Spinal cord (tissue), 9 donors: ENCODE measurements at regions not wholly inside any gene's neighbourhood (a gene's known extent, or its start where the extent isn't known, plus 50 kb on each side); places are given as distances from the start of the nearest gene placed in this dataset.
"Not testable (repeated sequence)": the region's sequence is repeated elsewhere in the genome, so short reads cannot be mapped to it uniquely, and the experiment has no call there.

Source experiments
- DNase-seq, 6 donors: peaks; one replicate each; pipeline versions ENCODE4 v3.0.0 to v3.0.0-alpha.2; 2013 to 2015; ENCODE audit warnings: low spot score in 6 of 6, low read depth in 4 of 6
- H3K27ac ChIP-seq: one replicate; pipeline ENCODE4 v1.5.1; 2013; ENCODE audit warnings: low read depth, low read length, control low read depth
- H3K27me3 ChIP-seq: one replicate; pipeline ENCODE4 v1.6.1; 2013; ENCODE audit warnings: low read length; ENCODE audit not compliant: control insufficient read depth, insufficient read depth
- H3K36me3 ChIP-seq: one replicate; pipeline ENCODE4 v1.6.1; 2013; ENCODE audit warnings: low read length; ENCODE audit not compliant: control insufficient read depth, insufficient read depth
- H3K4me1 ChIP-seq: one replicate; pipeline ENCODE4 v1.6.1; 2013; ENCODE audit warnings: low read length; ENCODE audit not compliant: control insufficient read depth, insufficient read depth
- H3K4me3 ChIP-seq: one replicate; pipeline ENCODE4 v1.5.1; 2013; ENCODE audit warnings: low read depth, low read length, control low read depth
- H3K9me3 ChIP-seq: one replicate; pipeline ENCODE4 v1.6.1; 2013; ENCODE audit warnings: low read length; ENCODE audit not compliant: control insufficient read depth, insufficient read depth
- WGBS: methylation state at CpG from one replicate; pipeline ENCODE4 v1.1.5; 2013; ENCODE audit warnings: missing lambda C conversion rate; ENCODE audit not compliant: insufficient coverage; 5-methylcytosine and 5-hydroxymethylcytosine counted together
- donor health status: healthy.

DNA sequence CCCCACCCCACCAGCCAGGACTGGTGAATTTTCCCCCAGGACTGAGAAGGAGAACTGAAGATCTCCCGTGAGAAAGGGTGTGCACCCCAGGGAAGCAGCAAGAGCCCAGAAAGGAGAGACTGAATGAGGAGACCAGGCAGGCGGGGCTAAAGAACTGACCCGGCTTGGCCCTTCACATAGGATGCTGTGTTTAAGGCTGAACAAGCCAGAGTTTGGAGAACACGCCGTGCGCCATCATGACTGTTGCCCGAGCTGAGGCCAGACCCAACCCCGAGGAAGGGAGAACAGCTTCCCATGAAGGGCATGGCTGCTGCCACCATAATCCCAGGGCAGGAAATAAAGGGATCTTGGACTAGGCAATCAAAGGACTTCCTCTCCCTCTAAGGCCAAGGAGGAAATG lies 104.7 kb upstream of the SRSF6 start:
- no peaks in the 10 kb centered on the region for H3K36me3 ChIP-seq
- WGBS: 91% methylated on average over 8 of the region's 8 CpGs
- H3K4me1 ChIP-seq: peaks cover 7% of the 10 kb centered on the region
- no peak for DNase-seq
- H3K9me3 ChIP-seq: no peaks in the 10 kb centered on the region
- H3K4me3 ChIP-seq: no peak overlapping the region
- no peaks in the 10 kb centered on the region for H3K27me3 ChIP-seq
- H3K27ac ChIP-seq: no peak overlapping the region

DNA sequence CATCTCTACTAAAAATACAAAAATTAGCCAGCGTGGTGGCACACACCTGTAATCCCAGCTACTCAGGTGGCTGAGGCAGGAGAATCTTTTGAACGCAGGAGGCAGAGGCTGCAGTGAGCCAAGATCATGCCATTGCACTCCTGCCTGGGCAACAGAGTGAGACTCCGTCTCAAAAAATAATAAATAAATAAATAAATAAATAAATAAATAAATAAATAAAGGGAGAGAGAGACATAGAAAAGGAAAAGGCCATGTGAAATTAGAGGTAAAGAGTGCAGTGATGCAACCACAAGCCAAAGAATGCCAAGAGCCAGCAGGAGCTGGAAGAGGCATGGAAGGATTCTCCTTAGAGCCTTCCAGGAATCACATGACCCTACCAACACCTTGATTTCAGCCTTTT lies 107.0 kb upstream of the SRSF6 start:
- H3K9me3 ChIP-seq, DNase-seq, H3K27me3 ChIP-seq, H3K4me3 ChIP-seq, H3K4me1 ChIP-seq, H3K36me3 ChIP-seq, H3K27ac ChIP-seq: not testable (repeated sequence)
- whole genome bisulfite sequencing: 100% methylated on average over 1 of the region's 3 CpGs

DNA sequence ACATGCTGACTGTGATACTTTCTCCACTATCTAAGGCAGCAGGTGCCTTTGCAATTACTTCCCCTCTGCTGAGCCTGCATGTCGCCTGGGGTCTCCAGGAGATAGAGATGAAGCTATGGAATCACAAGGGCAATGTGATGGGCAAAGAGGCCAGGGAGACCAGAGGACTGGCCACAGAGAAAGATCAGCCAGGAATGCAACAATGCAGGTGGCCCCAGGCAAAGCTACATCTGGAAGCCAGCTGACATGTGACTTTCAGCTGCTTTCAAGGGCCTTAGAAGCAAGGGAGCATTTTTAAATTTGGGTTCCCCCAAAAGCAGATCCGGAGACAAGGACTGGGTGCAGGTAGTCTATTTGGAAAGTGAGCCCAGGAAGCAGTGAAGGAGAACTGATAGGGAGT lies 107.9 kb upstream of the SRSF6 start:
- no peaks in the 10 kb centered on the region for H3K27me3 ChIP-seq
- no peaks in the 10 kb centered on the region for H3K36me3 ChIP-seq
- peaks cover 7% of the 10 kb centered on the region for H3K4me1 ChIP-seq
- H3K4me3 ChIP-seq: no peak overlapping the region
- H3K9me3 ChIP-seq: no peaks in the 10 kb centered on the region
- H3K27ac ChIP-seq: no peak overlapping the region
- peak in 1 of 6 donors; percentile 47 for DNase-seq
- WGBS: 67% methylated on average over 2 of the region's 2 CpGs

DNA sequence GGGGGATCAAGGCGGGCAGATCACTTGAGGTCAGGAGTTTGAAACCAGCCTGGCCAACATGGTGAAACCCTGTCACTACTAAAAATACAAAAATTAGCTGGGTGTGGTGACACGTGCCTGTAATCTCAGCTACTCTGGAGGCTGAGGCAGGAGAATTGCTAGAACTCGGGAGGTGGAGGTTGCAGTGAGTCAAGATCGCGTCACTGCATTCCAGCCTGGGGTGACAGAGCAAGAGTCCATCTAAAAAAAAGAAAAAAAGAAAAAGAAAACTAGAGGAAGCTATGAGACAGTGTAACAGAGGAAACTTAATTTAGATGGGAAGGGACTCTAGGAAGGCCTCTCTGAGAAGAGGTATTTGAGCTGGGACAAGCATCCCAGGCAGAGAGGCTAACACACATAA lies 109.9 kb upstream of the SRSF6 start:
- H3K9me3 ChIP-seq, H3K27me3 ChIP-seq, H3K4me3 ChIP-seq, DNase-seq, H3K36me3 ChIP-seq, H3K4me1 ChIP-seq, H3K27ac ChIP-seq: not testable (repeated sequence)
- 100% methylated on average over 3 of the region's 5 CpGs for WGBS

DNA sequence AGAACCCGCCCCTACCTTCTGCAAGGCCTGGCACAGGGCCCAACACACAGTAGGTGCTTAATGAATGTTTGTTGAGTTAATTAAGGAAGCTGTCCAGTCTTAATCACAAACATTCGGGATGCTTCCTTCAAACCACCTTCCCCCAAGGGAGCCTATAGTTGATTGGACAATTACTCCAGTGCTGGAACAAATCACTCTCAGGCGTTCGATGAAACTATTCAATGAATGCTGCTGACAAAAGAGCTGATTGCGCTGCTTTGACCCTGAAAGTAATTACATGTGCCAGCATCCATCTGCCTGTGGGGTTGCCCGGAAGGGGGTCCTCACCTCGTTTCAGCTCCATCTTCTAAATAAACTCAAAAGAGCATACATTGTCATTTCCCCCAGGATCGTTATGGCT lies 112.0 kb upstream of the SRSF6 start:
- Histone ChIP-seq H3K9me3 (no peaks in the 10 kb centered on the region), H3K27me3 (no peaks in the 10 kb centered on the region), H3K4me1 (no peaks in the 10 kb centered on the region), H3K36me3 (no peaks in the 10 kb centered on the region), H3K27ac (no peak overlapping the region), H3K4me3 (no peak overlapping the region)
- 23% methylated on average over 3 of the region's 8 CpGs for WGBS
- DNase-seq: peak in 1 of 6 donors; percentile 79

DNA sequence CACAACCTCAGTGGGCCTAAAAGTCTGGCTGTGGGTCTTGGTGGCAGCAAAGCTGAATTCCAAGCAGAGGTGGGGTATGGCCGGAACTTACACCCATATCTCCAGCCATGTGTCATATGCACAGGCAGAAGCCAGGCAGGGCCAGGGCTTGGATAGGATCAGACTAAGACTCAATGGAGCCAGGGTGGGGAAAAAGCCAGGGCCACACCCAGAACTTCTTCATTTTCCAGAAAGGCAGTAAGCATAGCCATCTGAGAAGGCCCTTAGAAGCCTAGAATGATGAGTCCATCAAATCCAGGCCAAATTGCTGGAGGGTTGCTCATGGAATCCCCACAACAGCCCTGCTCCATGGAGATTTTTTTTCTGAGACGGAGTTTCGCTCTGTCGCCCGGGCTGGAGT lies 116.2 kb upstream of the SRSF6 start:
- H3K27me3 ChIP-seq: no peaks in the 10 kb centered on the region
- no peaks in the 10 kb centered on the region for H3K9me3 ChIP-seq
- WGBS: 83% methylated on average over 3 of the region's 5 CpGs
- H3K36me3 ChIP-seq: no peaks in the 10 kb centered on the region
- no peak overlapping the region for H3K27ac ChIP-seq
- DNase-seq: no peak
- H3K4me1 ChIP-seq: no peaks in the 10 kb centered on the region
- no peak overlapping the region for H3K4me3 ChIP-seq

GRCh38 chr20:43337036-43337435 lies 120.7 kb upstream of the SRSF6 start:
- H3K27ac ChIP-seq: no peak overlapping the region
- H3K4me3 ChIP-seq: no peak overlapping the region
- H3K9me3 ChIP-seq: peaks cover 4% of the 10 kb centered on the region
- H3K4me1 ChIP-seq: no peaks in the 10 kb centered on the region
- WGBS: 78% methylated on average over 6 of the region's 7 CpGs
- H3K27me3 ChIP-seq: no peaks in the 10 kb centered on the region
- peak in 1 of 6 donors; percentile 10 for DNase-seq
- no peaks in the 10 kb centered on the region for H3K36me3 ChIP-seq

GRCh38 chr20:43334080-43334479 lies 123.6 kb upstream of the SRSF6 start:
- peaks cover 4% of the 10 kb centered on the region for H3K9me3 ChIP-seq
- no peaks in the 10 kb centered on the region for H3K27me3 ChIP-seq
- H3K36me3 ChIP-seq: no peaks in the 10 kb centered on the region
- H3K27ac ChIP-seq: no peak overlapping the region
- no peaks in the 10 kb centered on the region for H3K4me1 ChIP-seq
- DNase-seq: no peak
- WGBS: 100% methylated on average over 1 of the region's 4 CpGs
- no peak overlapping the region for H3K4me3 ChIP-seq

- Histone ChIP-seq H3K27ac (no peak overlapping the region), H3K36me3 (no peaks in the 10 kb centered on the region), H3K4me3 (no peak overlapping the region), H3K4me1 (no peaks in the 10 kb centered on the region), H3K27me3 (no peaks in the 10 kb centered on the region), H3K9me3 (peaks cover 4% of the 10 kb centered on the region)
- 84% methylated on average over 3 of the region's 13 CpGs for WGBS
- peak in 1 of 6 donors; percentile 91 for DNase-seq
Measured at GRCh38 chr20:43331906-43332305, 125.8 kb upstream of the SRSF6 start.

DNA sequence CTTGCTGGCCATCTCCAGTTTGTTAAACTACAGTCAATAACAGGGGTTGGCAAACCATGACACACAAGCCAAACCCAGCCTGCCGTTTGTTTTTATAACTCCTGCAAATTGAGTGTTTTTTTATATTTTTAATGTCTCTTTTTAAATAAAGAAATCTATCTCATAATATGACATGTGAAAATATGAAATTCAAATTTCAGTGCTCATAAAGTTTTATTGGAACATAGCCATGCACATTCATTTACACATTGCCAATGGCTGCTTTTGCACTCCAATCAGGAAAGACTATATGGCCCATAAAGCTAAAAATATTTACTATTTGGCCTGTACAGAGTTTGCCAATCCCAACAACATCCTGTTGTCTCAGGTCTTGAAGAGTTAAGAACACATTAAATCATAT lies 129.0 kb upstream of the SRSF6 start:
- no CpG with 5 or more reads among the region's 1 CpG for WGBS
- Histone ChIP-seq H3K4me3 (no peak overlapping the region), H3K9me3 (no peaks in the 10 kb centered on the region), H3K4me1 (no peaks in the 10 kb centered on the region), H3K27me3 (no peaks in the 10 kb centered on the region), H3K36me3 (no peaks in the 10 kb centered on the region), H3K27ac (no peak overlapping the region)
- DNase-seq: peak in 1 of 6 donors; percentile 29
